ENCODE measurements at regions not wholly inside any gene's neighbourhood (a gene's known extent, or its start where the extent isn't known, plus 50 kb on each side); places are given as distances from the start of the nearest gene placed in this dataset.
"Not testable (repeated sequence)": the region's sequence is repeated elsewhere in the genome, so short reads cannot be mapped to it uniquely, and the experiment has no call there.

GRCh38 chr2:117323331-117323730, 491.2 kb upstream of the DDX18 start:
- H3K36me3 ChIP-seq = no peaks in the 10 kb centered on the region
- H3K27ac ChIP-seq = no peak overlapping the region
- peaks cover 0 to 3% (median 0%) of the 10 kb centered on the region in 7 donors for H3K27me3 ChIP-seq
- DNase-seq (no peak), ATAC-seq (no peak)
- WGBS, 2 donors = 25 to 29% methylated on average over 8 of the region's 8 CpGs
- H3K4me3 ChIP-seq = no peak overlapping the region
- intact Hi-C loops (cut with DNase I) = no loop called here
- H3K4me1 ChIP-seq = no peaks in the 10 kb centered on the region
- H3K9me3 ChIP-seq = no peaks in the 10 kb centered on the region
- TF ChIP-seq CTCF (IDR thresholded peaks at IDR 0.05) = no peak

DNA sequence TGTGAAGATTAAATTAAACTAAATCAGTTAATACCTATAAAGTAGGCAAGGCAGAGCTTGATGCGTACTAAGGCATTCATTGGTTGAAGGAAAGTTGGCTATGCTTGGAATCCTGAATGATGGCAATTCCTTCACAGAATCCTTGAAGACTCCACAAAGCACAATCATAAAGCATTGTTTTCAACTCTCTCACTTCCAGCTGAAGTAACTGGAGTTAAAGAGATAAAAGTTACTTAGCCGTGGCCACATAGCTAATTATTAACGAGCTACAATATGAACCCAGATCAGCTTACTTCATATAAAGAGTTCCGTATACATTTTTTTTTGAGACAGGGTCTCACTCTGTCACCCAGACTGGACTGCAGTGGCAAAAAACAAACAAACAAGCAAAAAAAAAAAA, 483.9 kb upstream of the DDX18 start:
- ATAC-seq (no peak), DNase-seq (no peak)
- Histone ChIP-seq H3K36me3 (no peaks in the 10 kb centered on the region), H3K4me1 (no peaks in the 10 kb centered on the region), H3K27me3 (no peaks in the 10 kb centered on the region), H3K4me3 (no peak overlapping the region), H3K9me3 (no peaks in the 10 kb centered on the region), H3K27ac (no peak overlapping the region)
- intact Hi-C loops (cut with DNase I) = no loop called here
- TF ChIP-seq CTCF (IDR thresholded peaks at IDR 0.05) = no peak
- 72 to 88% methylated on average over 4 of the region's 4 CpGs for WGBS, 2 donors

DNA sequence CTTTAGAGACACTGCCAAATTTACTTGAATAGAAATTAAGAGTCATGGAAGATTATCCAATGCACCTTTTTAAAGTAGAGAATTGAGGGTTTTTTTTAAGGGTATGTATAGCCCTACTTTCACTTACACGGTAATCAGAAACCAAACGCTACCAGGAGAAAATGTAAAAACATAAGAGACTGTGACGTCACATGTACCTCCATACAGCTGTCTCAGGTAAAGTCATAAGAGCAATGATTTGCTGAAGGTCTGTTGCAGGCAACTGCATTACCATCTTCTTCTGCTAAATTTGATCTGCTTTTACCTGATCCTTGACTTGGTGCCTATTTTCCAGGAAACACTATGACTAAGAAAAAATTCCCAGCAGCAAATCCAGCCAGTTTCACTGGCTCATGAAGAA, 478.5 kb upstream of the DDX18 start:
- no peak for TF ChIP-seq CTCF (IDR thresholded peaks at IDR 0.05)
- H3K27ac ChIP-seq = no peak overlapping the region
- H3K36me3 ChIP-seq = no peaks in the 10 kb centered on the region
- DNase-seq (no peak), ATAC-seq (no peak)
- H3K27me3 ChIP-seq = peaks cover 0 to 2% (median 0%) of the 10 kb centered on the region in 7 donors
- WGBS, 2 donors = 92 to 93% methylated on average over 3 of the region's 3 CpGs
- H3K4me3 ChIP-seq = no peak overlapping the region
- H3K4me1 ChIP-seq = no peaks in the 10 kb centered on the region
- intact Hi-C loops (cut with DNase I) = no loop called here
- no peaks in the 10 kb centered on the region for H3K9me3 ChIP-seq

DNA sequence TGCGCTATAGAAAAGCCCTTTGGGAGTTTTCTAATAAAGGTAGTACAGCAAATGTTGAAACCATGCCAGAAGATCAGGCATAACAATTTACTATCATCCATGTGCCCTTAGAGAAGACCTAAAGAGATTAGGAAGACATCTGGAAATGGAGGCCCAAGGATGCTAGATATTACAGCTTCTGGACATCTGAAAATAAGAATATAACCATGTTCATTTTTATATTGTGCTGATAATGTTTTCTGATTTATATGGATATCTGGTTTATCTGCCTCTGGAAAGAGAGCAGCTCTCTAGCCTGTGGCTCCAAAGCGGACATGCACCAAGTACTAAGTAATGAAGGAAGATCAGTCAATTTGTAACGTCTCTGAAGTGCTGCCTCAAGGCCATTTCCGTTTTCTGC, 478.0 kb upstream of the DDX18 start:
- 77 to 84% methylated on average over 4 of the region's 4 CpGs for whole genome bisulfite sequencing, 2 donors
- H3K27me3 ChIP-seq = peaks cover 0 to 2% (median 0%) of the 10 kb centered on the region in 7 donors
- H3K27ac ChIP-seq = no peak overlapping the region
- no peak for TF ChIP-seq CTCF (IDR thresholded peaks at IDR 0.05)
- intact Hi-C loops (cut with DNase I) = no loop called here
- no peak overlapping the region for H3K4me3 ChIP-seq
- no peaks in the 10 kb centered on the region for H3K9me3 ChIP-seq
- H3K4me1 ChIP-seq = no peaks in the 10 kb centered on the region
- H3K36me3 ChIP-seq = no peaks in the 10 kb centered on the region
- DNase-seq = no peak
- no peak for ATAC-seq

DNA sequence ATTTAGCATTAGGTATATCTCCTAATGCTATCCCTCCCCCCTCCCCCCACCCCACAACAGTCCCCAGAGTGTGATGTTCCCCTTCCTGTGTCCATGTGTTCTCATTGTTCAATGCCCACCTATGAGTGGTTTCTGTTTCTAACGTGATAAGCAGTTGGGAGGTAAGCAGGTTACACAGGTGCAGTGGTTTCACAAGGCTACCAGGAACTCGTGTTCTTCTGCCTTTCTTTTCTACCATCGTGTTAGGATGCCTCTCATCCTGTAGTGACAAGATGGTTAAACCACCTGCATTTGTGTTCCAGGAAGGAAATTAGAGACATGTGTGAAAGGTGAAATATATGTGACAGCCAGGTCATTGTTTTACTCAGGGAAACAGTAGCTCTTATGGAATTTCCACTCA, 476.5 kb upstream of the DDX18 start:
- H3K27me3 ChIP-seq; intact Hi-C loops (cut with DNase I); ATAC-seq; H3K36me3 ChIP-seq; H3K27ac ChIP-seq; DNase-seq; H3K4me1 ChIP-seq; H3K9me3 ChIP-seq; H3K4me3 ChIP-seq: not testable (repeated sequence)
- 54 to 67% methylated on average over 3 of the region's 3 CpGs for WGBS, 2 donors

Data from heart right ventricle (tissue), 16 donors.